ENCODE measurements at regions not wholly inside any gene's neighbourhood (a gene's known extent, or its start where the extent isn't known, plus 50 kb on each side); places are given as distances from the start of the nearest gene placed in this dataset.

DNA sequence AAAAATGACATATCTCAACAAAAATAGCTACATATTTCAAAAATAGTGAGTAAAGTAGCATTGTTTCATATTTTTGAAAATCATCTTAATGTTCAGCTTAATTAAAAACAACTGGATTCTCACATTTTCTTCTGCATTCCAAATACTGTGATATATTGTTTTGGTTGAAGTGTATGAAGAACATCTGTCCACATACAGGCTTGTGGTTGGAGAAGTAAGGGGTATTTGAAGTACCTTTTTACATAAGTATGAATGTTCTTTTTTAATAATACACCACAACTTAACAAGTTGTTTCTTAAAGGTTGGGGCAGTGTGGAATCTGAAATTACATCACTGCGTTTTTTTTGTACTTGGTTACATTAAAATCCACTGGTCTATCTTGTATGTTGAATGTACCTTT, 442.5 kb downstream of the KIF20B start:
- H3K9ac ChIP-seq (ENCODE audit: low read length), result no peak overlapping the region
- H2AFZ ChIP-seq (ENCODE audit: insufficient read depth, low read depth, low read length, poor library complexity, severe bottlenecking), result no peak overlapping the region
- TF ChIP-seq, protein P1, sequence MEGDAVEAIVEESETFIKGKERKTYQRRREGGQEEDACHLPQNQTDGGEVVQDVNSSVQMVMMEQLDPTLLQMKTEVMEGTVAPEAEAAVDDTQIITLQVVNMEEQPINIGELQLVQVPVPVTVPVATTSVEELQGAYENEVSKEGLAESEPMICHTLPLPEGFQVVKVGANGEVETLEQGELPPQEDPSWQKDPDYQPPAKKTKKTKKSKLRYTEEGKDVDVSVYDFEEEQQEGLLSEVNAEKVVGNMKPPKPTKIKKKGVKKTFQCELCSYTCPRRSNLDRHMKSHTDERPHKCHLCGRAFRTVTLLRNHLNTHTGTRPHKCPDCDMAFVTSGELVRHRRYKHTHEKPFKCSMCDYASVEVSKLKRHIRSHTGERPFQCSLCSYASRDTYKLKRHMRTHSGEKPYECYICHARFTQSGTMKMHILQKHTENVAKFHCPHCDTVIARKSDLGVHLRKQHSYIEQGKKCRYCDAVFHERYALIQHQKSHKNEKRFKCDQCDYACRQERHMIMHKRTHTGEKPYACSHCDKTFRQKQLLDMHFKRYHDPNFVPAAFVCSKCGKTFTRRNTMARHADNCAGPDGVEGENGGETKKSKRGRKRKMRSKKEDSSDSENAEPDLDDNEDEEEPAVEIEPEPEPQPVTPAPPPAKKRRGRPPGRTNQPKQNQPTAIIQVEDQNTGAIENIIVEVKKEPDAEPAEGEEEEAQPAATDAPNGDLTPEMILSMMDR (IDR thresholded peaks at IDR 0.05), result no peak
- TF ChIP-seq EZH2 (IDR thresholded peaks at IDR 0.05; ENCODE audit: borderline replicate concordance, insufficient read depth, low read depth, low read length, poor library complexity, severe bottlenecking), result no peak
- no peak overlapping the region for H3K4me3 ChIP-seq (ENCODE audit: control extremely low read depth in 1 of 5, extremely low read depth in 1 of 5, insufficient read depth in 1 of 5, low read depth in 2 of 5, low read length in 4 of 5)
- Mint-ChIP-seq H3K4me1 (no peaks in the 10 kb centered on the region), H3K9me3 (ENCODE audit: insufficient read depth) (peaks cover 2% of the 10 kb centered on the region), H3K4me3 (no peak overlapping the region), H3K27ac (no peak overlapping the region), H3K27me3 (no peaks in the 10 kb centered on the region)
- CTCF ChIA-PET, result interaction anchor here (1.1 kb wide), 1 partner anchor 9 kb away, joined by 3 read pairs; no protein-coding TSS in a partner anchor
- no peak overlapping the region for H3K4me2 ChIP-seq (replicated peaks; ENCODE audit: low read depth, low read length, poor library complexity, severe bottlenecking)
- no peaks in the 10 kb centered on the region for H3K79me2 ChIP-seq (ENCODE audit: control insufficient read depth, insufficient read depth, low read length)
- peaks cover 0 to 1% of the 10 kb centered on the region in 2 experiments for H3K36me3 ChIP-seq (replicated peaks in 1 of 2; ENCODE audit: control extremely low read depth in 1 of 2, control insufficient read depth in 1 of 2, extremely low read depth in 1 of 2, insufficient read depth in 2 of 2, low read length in 1 of 2)
- H3K9me3 ChIP-seq (ENCODE audit: control extremely low read depth in 1 of 3, control insufficient read depth in 2 of 3, insufficient read depth in 1 of 3, low read length in 2 of 3), result peaks cover 0 to 11% (median 8%) of the 10 kb centered on the region in 3 donors
- no peaks in the 10 kb centered on the region for H4K20me1 ChIP-seq (ENCODE audit: control insufficient read depth, insufficient read depth, low read length, poor library complexity, severe bottlenecking)
- DNase-seq (no peak), ATAC-seq (ENCODE audit: low read depth) (no peak)
- whole genome bisulfite sequencing (ENCODE audit: insufficient coverage), result no CpG with 5 or more reads among the region's 1 CpG
- H3K27me3 ChIP-seq (replicated peaks in 1 of 4; ENCODE audit: control extremely low read depth in 1 of 4, control insufficient read depth in 3 of 4, insufficient read depth in 4 of 4, low read length in 3 of 4), result no peaks in the 10 kb centered on the region
- no peaks in the 10 kb centered on the region for H3K4me1 ChIP-seq (ENCODE audit: control insufficient read depth in 2 of 2, insufficient read depth in 2 of 2, low read length in 2 of 2)
- intact Hi-C loops (cut with micrococcal nuclease), result no loop called here
- no peak overlapping the region for H3K27ac ChIP-seq (ENCODE audit: low read length in 2 of 2)
- POLR2A ChIA-PET, result no interaction called here

DNA sequence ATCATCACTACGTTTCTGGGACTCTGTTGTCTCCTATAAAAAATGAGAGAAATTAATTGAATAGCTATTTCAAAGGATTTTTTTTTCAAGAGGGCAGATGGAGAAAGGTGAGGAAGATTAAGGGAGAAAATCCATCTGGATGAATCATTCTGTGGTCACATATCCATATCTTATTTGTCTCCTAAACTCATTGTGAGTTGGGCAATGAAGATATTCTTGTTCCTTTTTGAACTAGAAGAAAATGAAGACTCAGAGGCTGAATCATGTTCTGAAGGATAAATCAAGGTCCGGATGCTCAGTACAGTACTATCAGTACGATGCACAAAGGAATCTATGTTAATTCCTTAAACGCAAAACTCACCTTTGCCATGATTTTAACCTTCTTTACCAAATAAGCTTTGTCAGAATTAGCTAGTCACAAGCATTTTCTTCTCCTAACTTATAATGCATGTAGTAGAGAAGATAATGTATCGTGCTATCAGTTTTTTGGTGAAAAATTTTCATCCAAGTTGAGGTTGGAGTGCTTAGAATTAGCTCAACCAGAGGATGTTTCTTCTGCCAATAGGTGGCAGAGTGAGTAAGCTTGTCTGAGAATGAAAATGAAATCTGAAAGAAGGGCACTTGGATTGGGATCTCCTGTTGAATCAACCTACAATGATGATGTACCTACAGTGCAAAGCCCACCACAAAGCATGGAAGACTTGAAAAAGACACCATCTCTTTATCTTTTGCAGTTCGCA, 446.9 kb downstream of the KIF20B start:
- DNase-seq (no peak), ATAC-seq (ENCODE audit: low read depth) (no peak)
- Histone ChIP-seq H3K36me3 (replicated peaks in 1 of 2; ENCODE audit: control extremely low read depth in 1 of 2, control insufficient read depth in 1 of 2, extremely low read depth in 1 of 2, insufficient read depth in 2 of 2, low read length in 1 of 2) (no peaks in the 10 kb centered on the region), H3K9me3 (ENCODE audit: control extremely low read depth in 1 of 3, control insufficient read depth in 2 of 3, insufficient read depth in 1 of 3, low read length in 2 of 3) (no peaks in the 10 kb centered on the region), H3K4me2 (replicated peaks; ENCODE audit: low read depth, low read length, poor library complexity, severe bottlenecking) (no peak overlapping the region), H3K27me3 (replicated peaks in 1 of 4; ENCODE audit: control extremely low read depth in 1 of 4, control insufficient read depth in 3 of 4, insufficient read depth in 4 of 4, low read length in 3 of 4) (no peaks in the 10 kb centered on the region), H2AFZ (ENCODE audit: insufficient read depth, low read depth, low read length, poor library complexity, severe bottlenecking) (no peak overlapping the region), H3K9ac (ENCODE audit: low read length) (no peak overlapping the region), H3K4me3 (ENCODE audit: control extremely low read depth in 1 of 5, extremely low read depth in 1 of 5, insufficient read depth in 1 of 5, low read depth in 2 of 5, low read length in 4 of 5) (no peak overlapping the region), H3K27ac (ENCODE audit: low read length in 2 of 2) (no peak overlapping the region), H3K79me2 (ENCODE audit: control insufficient read depth, insufficient read depth, low read length) (no peaks in the 10 kb centered on the region), H3K4me1 (ENCODE audit: control insufficient read depth in 2 of 2, insufficient read depth in 2 of 2, low read length in 2 of 2) (no peaks in the 10 kb centered on the region), H4K20me1 (ENCODE audit: control insufficient read depth, insufficient read depth, low read length, poor library complexity, severe bottlenecking) (no peaks in the 10 kb centered on the region)
- H3K27ac Mint-ChIP-seq, result no peak overlapping the region
- H3K27me3 Mint-ChIP-seq, result no peaks in the 10 kb centered on the region
- no peaks in the 10 kb centered on the region for H3K4me1 Mint-ChIP-seq
- WGBS (ENCODE audit: insufficient coverage), result no CpG with 5 or more reads among the region's 6 CpGs
- ChIA-PET POLR2A (no interaction called here), CTCF (interaction anchor here (0.6 kb wide), 1 partner anchor 18 kb away, joined by 3 read pairs; no protein-coding TSS in a partner anchor)
- TF ChIP-seq, protein P1 (IDR thresholded peaks at IDR 0.05), result no peak
- TF ChIP-seq EZH2 (IDR thresholded peaks at IDR 0.05; ENCODE audit: borderline replicate concordance, insufficient read depth, low read depth, low read length, poor library complexity, severe bottlenecking), result no peak
- H3K4me3 Mint-ChIP-seq, result no peak overlapping the region
- intact Hi-C loops (cut with micrococcal nuclease), result no loop called here
- no peaks in the 10 kb centered on the region for H3K9me3 Mint-ChIP-seq (ENCODE audit: insufficient read depth)

Measured in B cell (primary cell).